HEK293 (cell line): ENCODE measurements at regions not wholly inside any gene's neighbourhood (a gene's known extent, or its start where the extent isn't known, plus 50 kb on each side); places are given as distances from the start of the nearest gene placed in this dataset.

Experiments used
- CTCF ChIA-PET: fragments of 350-600 bp; formaldehyde crosslinking; extraction: SDS; loops from one replicate; lab custom pipeline; 2021; ENCODE audit warnings: antibody characterized with exemption; lab: Yijun Ruan, JAX
- POLR2A ChIA-PET: fragments of 300-600 bp; formaldehyde crosslinking; extraction: SDS; loops from one replicate; lab custom pipeline; 2020; ENCODE audit warnings: antibody characterized with exemption, inconsistent platforms; lab: Yijun Ruan, JAX
- H3K27ac ChIP-seq: fragments of 200-500 bp; sonication (Bioruptor generic); 2 replicates; pipeline ENCODE4 v1.5.1; 2014; ENCODE audit warnings: low read depth, low read length, control low read depth, inconsistent platforms; ENCODE audit errors: extremely low read depth
- H3K36me3 ChIP-seq, 2 experiments: fragments of 200-500 bp in 1 of 2; sonication (Bioruptor generic) in 1 of 2; 1 replicate in 1 of 2; 2 replicates in 1 of 2; pipeline ENCODE4 v1.5.1; 2014 to 2017; ENCODE audit warnings: inconsistent platforms in 2 of 2, low read length in 2 of 2; ENCODE audit not compliant: control insufficient read depth in 2 of 2, insufficient read depth in 1 of 2
- H3K4me1 ChIP-seq: fragments of 200-500 bp; sonication (Bioruptor generic); 2 replicates; pipeline ENCODE4 v1.5.1; 2014; ENCODE audit warnings: mild to moderate bottlenecking, low read length, inconsistent platforms; ENCODE audit not compliant: control insufficient read depth, insufficient read depth
- H3K4me3 ChIP-seq: 2 replicates; pipeline ENCODE4 v1.5.1; 2011; ENCODE audit warnings: low read depth, mild to moderate bottlenecking, control low read depth, low read length, moderate library complexity
- H3K9me3 ChIP-seq: fragments of 200-500 bp; sonication (Bioruptor generic); 2 replicates; pipeline ENCODE4 v1.5.1; 2014; ENCODE audit warnings: low read depth, low read length, inconsistent platforms; ENCODE audit not compliant: control insufficient read depth, insufficient read depth
- HOXD13 ChIP-seq: sonication (generic); formaldehyde crosslinking; IDR thresholded peaks from 2 replicates; pipeline ENCODE4 v1.8.0; 2022; ENCODE audit warnings: missing genetic modification reagents, borderline replicate concordance
- KLF10 ChIP-seq: fragments of 450-650 bp; IDR thresholded peaks from 2 replicates; pipeline ENCODE4 v1.5.1; 2018; ENCODE audit warnings: missing biosample characterization, mild to moderate bottlenecking, missing genetic modification characterization
- PRDM1 ChIP-seq: fragments of 450-650 bp; formaldehyde crosslinking; IDR thresholded peaks from 2 replicates; pipeline ENCODE4; 2016; ENCODE audit warnings: missing biosample characterization, missing genetic modification characterization
- SCRT1 ChIP-seq: fragments of 450-650 bp; formaldehyde crosslinking; IDR thresholded peaks from 2 replicates; pipeline ENCODE4 v1.5.1; 2016; ENCODE audit warnings: missing biosample characterization, missing genetic modification characterization, borderline replicate concordance
- ZFP69B ChIP-seq: fragments of 450-650 bp; formaldehyde crosslinking; IDR thresholded peaks from 2 replicates; pipeline ENCODE4 v1.5.1; 2016; ENCODE audit warnings: missing biosample characterization, missing genetic modification characterization
- ZNF16 ChIP-seq: fragments of 450-650 bp; formaldehyde crosslinking; IDR thresholded peaks from 2 replicates; pipeline ENCODE4 v1.5.1; 2016; ENCODE audit warnings: low read depth, missing biosample characterization, missing genetic modification characterization
- ZNF175 ChIP-seq: fragments of 450-650 bp; formaldehyde crosslinking; IDR thresholded peaks from 2 replicates; pipeline ENCODE4 v1.5.1; 2016; ENCODE audit warnings: missing biosample characterization, missing genetic modification characterization
- ZNF23 ChIP-seq: fragments of 450-650 bp; formaldehyde crosslinking; IDR thresholded peaks from 2 replicates; pipeline ENCODE4 v1.5.1; 2016; ENCODE audit warnings: missing biosample characterization, missing genetic modification characterization, borderline replicate concordance
- ZNF335 ChIP-seq: fragments of 450-650 bp; formaldehyde crosslinking; conservative IDR thresholded peaks from 2 replicates; pipeline ENCODE4 v1.5.1; 2016; ENCODE audit warnings: missing biosample characterization, missing genetic modification characterization
- ZNF426 ChIP-seq: fragments of 450-650 bp; formaldehyde crosslinking; IDR thresholded peaks from 2 replicates; pipeline ENCODE4 v1.5.1; 2017; ENCODE audit warnings: missing biosample characterization, missing genetic modification characterization, mild to moderate bottlenecking, inconsistent platforms, moderate library complexity
- ZNF48 ChIP-seq: fragments of 450-650 bp; formaldehyde crosslinking; IDR thresholded peaks from 2 replicates; pipeline ENCODE4 v1.5.1; 2016; ENCODE audit warnings: missing biosample characterization, missing genetic modification characterization
- ZNF501 ChIP-seq: fragments of 450-650 bp; formaldehyde crosslinking; IDR thresholded peaks from 2 replicates; pipeline ENCODE4 v1.5.1; 2016; ENCODE audit warnings: missing biosample characterization, missing genetic modification characterization
- ZNF530 ChIP-seq: fragments of 450-650 bp; formaldehyde crosslinking; IDR thresholded peaks from 2 replicates; pipeline ENCODE4 v1.5.1; 2016; ENCODE audit warnings: low read depth, missing biosample characterization, missing genetic modification characterization
- ZNF654 ChIP-seq: fragments of 450-650 bp; formaldehyde crosslinking; IDR thresholded peaks from 2 replicates; pipeline ENCODE4 v1.5.1; 2016; ENCODE audit warnings: low read depth, missing biosample characterization, missing genetic modification characterization
- TF ChIP-seq, protein P1 (sequence below): fragments of 450-650 bp; formaldehyde crosslinking; IDR thresholded peaks from 2 replicates; pipeline ENCODE4 v1.5.1; 2016; ENCODE audit warnings: missing biosample characterization, missing genetic modification characterization
- TF ChIP-seq, protein P2 (sequence below): fragments of 450-650 bp; formaldehyde crosslinking; conservative IDR thresholded peaks from 2 replicates; pipeline ENCODE4 v1.5.1; 2016; ENCODE audit warnings: low read depth, missing biosample characterization, missing genetic modification characterization
- TF ChIP-seq, protein P3 (sequence below): fragments of 450-650 bp; formaldehyde crosslinking; IDR thresholded peaks from 2 replicates; pipeline ENCODE4 v1.5.1; 2016; ENCODE audit warnings: missing biosample characterization, missing genetic modification characterization
- TF ChIP-seq, protein P4 (sequence below): fragments of 450-650 bp; formaldehyde crosslinking; IDR thresholded peaks from 2 replicates; pipeline ENCODE4 v1.5.1; 2016; ENCODE audit warnings: missing biosample characterization, missing genetic modification characterization, borderline replicate concordance
- TF ChIP-seq, protein P5 (sequence below): fragments of 450-650 bp; IDR thresholded peaks from 2 replicates; pipeline ENCODE4 v1.5.1; 2018; ENCODE audit warnings: missing biosample characterization, mild to moderate bottlenecking, missing genetic modification characterization

DNA sequence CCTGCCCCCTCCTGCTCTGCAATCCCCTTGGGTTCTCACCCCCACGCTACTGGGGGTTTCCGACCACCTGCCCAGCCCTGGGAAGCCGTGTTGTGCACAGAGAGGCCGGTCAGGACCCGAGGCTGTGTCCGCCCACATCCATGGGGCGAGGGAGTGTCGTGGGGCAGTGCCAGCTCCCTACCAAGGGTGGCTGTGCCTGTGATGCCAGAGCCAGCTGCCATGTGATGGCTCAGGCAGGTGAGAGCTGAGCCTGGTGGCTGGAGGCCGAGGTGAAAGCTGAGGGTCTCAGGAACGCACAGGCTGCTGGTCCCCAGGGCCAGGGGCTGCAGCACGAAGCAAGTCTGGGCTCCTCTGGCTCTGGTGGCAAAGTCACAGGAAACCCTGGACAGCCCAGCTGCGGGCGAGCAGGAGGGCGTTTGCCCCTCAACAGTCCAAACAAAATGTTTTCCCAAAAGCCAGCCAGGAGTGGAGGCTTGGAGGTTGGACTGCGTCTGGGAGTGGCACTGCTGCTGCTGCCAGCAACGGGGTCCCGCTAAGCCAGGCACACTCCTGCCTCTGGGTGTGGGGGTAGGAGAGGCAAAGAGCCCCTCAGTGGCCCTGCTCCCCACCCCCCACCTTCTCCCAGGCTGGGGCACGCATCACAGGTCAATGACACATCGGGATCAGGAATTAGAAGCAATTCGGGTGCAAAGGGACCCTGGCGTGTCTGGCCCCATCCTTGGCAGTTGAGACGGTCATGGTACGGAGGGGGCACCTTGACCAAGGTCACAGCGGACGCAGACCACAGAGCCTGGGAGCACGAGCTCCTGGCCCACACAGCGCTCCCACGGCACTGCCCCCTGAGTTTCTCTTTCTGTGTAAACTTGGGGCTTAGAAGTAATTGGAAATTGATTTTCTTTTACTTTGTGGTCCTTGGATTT lies 72.4 kb upstream of the GPC1 start:
- no peak overlapping the region for H3K4me3 ChIP-seq
- no peak overlapping the region for H3K27ac ChIP-seq
- TF ChIP-seq PRDM1 (tag by site-specific recombination) (no peak), ZNF335 (no peak), SCRT1 (no peak), ZNF48 (tag by site-specific recombination) (no peak), ZNF654 (tag by site-specific recombination) (no peak), ZNF501 (no peak), ZNF23 (tag by site-specific recombination) (no peak)

DNA sequence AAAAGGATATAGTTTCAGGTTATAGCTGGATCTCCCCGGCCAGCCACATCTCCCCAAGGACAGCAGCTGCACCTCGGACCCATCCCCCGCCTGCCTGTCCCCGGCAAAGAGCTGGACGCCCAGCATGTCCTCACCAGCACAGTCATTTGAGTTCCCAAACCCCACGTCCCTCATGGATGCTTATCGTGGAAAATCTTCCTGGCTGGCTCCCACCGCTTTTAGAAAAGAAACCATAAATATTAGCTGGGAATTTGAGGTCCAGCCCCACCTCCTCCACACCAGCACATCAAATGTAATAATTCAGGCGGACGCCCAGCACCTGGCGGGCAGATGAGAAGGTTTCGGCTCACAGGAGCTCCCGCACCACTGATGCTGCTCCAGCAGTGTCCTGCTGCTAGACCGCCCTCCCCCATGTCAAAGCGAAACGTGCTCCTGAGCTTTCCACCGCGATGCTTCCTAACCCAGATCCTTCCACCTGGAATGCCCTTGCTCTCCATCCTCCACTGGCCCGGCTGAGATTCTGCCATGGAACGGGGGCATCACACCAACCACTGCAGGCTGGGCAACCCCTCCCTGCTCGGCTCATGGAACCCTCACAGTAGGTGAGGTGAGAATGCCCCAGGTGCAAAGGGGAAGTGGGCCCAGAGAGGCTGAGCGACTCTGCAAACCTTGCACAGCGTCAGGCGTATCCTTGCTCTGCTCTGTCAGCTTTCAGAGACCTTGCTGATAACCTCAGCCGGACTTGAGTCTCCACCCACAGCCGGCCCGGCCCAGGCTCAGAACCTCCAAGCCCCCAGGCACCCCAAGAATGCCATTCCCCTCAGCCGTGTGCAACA lies 71.5 kb upstream of the GPC1 start:
- H3K27ac ChIP-seq, result no peak overlapping the region
- no peak overlapping the region for H3K4me3 ChIP-seq
- ChIA-PET CTCF (no interaction called here), POLR2A (no interaction called here)
- no peaks in the 10 kb centered on the region; the same call in 1 of the 2 replicates for H3K9me3 ChIP-seq
- no peaks in the 10 kb centered on the region for H3K36me3 ChIP-seq
- no peaks in the 10 kb centered on the region for H3K4me1 ChIP-seq
- TF ChIP-seq, protein P1, sequence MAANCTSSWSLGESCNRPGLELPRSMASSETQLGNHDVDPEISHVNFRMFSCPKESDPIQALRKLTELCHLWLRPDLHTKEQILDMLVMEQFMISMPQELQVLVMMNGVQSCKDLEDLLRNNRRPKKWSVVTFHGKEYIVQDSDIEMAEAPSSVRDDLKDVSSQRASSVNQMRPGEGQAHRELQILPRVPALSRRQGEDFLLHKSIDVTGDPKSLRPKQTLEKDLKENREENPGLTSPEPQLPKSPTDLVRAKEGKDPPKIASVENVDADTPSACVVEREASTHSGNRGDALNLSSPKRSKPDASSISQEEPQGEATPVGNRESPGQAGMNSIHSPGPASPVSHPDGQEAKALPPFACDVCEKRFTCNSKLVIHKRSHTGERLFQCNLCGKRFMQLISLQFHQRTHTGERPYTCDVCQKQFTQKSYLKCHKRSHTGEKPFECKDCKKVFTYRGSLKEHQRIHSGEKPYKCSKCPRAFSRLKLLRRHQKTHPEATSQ (tag by site-specific recombination), result no peak
- TF ChIP-seq, protein P2, sequence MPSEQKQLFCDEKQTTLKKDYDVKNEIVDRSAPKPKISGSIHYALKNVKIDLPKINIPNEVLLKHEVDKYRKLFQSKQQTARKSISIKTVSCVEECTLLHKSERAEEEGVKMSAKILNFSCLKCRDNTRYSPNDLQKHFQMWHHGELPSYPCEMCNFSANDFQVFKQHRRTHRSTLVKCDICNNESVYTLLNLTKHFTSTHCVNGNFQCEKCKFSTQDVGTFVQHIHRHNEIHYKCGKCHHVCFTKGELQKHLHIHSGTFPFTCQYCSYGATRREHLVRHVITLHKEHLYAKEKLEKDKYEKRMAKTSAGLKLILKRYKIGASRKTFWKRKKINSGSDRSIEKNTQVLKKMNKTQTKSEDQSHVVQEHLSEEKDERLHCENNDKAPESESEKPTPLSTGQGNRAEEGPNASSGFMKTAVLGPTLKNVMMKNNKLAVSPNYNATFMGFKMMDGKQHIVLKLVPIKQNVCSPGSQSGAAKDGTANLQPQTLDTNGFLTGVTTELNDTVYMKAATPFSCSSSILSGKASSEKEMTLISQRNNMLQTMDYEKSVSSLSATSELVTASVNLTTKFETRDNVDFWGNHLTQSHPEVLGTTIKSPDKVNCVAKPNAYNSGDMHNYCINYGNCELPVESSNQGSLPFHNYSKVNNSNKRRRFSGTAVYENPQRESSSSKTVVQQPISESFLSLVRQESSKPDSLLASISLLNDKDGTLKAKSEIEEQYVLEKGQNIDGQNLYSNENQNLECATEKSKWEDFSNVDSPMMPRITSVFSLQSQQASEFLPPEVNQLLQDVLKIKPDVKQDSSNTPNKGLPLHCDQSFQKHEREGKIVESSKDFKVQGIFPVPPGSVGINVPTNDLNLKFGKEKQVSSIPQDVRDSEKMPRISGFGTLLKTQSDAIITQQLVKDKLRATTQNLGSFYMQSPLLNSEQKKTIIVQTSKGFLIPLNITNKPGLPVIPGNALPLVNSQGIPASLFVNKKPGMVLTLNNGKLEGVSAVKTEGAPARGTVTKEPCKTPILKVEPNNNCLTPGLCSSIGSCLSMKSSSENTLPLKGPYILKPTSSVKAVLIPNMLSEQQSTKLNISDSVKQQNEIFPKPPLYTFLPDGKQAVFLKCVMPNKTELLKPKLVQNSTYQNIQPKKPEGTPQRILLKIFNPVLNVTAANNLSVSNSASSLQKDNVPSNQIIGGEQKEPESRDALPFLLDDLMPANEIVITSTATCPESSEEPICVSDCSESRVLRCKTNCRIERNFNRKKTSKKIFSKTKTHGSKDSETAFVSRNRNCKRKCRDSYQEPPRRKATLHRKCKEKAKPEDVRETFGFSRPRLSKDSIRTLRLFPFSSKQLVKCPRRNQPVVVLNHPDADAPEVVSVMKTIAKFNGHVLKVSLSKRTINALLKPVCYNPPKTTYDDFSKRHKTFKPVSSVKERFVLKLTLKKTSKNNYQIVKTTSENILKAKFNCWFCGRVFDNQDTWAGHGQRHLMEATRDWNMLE (tag by site-specific recombination), result no peak
- TF ChIP-seq, protein P3, sequence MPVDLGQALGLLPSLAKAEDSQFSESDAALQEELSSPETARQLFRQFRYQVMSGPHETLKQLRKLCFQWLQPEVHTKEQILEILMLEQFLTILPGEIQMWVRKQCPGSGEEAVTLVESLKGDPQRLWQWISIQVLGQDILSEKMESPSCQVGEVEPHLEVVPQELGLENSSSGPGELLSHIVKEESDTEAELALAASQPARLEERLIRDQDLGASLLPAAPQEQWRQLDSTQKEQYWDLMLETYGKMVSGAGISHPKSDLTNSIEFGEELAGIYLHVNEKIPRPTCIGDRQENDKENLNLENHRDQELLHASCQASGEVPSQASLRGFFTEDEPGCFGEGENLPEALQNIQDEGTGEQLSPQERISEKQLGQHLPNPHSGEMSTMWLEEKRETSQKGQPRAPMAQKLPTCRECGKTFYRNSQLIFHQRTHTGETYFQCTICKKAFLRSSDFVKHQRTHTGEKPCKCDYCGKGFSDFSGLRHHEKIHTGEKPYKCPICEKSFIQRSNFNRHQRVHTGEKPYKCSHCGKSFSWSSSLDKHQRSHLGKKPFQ (tag by site-specific recombination), result no peak
- TF ChIP-seq, protein P4, sequence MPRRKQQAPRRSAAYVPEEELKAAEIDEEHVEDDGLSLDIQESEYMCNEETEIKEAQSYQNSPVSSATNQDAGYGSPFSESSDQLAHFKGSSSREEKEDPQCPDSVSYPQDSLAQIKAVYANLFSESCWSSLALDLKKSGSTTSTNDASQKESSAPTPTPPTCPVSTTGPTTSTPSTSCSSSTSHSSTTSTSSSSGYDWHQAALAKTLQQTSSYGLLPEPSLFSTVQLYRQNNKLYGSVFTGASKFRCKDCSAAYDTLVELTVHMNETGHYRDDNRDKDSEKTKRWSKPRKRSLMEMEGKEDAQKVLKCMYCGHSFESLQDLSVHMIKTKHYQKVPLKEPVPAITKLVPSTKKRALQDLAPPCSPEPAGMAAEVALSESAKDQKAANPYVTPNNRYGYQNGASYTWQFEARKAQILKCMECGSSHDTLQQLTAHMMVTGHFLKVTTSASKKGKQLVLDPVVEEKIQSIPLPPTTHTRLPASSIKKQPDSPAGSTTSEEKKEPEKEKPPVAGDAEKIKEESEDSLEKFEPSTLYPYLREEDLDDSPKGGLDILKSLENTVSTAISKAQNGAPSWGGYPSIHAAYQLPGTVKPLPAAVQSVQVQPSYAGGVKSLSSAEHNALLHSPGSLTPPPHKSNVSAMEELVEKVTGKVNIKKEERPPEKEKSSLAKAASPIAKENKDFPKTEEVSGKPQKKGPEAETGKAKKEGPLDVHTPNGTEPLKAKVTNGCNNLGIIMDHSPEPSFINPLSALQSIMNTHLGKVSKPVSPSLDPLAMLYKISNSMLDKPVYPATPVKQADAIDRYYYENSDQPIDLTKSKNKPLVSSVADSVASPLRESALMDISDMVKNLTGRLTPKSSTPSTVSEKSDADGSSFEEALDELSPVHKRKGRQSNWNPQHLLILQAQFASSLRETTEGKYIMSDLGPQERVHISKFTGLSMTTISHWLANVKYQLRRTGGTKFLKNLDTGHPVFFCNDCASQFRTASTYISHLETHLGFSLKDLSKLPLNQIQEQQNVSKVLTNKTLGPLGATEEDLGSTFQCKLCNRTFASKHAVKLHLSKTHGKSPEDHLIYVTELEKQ, result no peak
- TF ChIP-seq, protein P5, sequence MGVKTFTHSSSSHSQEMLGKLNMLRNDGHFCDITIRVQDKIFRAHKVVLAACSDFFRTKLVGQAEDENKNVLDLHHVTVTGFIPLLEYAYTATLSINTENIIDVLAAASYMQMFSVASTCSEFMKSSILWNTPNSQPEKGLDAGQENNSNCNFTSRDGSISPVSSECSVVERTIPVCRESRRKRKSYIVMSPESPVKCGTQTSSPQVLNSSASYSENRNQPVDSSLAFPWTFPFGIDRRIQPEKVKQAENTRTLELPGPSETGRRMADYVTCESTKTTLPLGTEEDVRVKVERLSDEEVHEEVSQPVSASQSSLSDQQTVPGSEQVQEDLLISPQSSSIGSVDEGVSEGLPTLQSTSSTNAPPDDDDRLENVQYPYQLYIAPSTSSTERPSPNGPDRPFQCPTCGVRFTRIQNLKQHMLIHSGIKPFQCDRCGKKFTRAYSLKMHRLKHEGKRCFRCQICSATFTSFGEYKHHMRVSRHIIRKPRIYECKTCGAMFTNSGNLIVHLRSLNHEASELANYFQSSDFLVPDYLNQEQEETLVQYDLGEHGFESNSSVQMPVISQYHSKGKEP (tag by site-specific recombination), result no peak
- no peak for TF ChIP-seq ZNF16
- TF ChIP-seq ZNF175 (tag by site-specific recombination), result no peak
- TF ChIP-seq ZNF426, result no peak
- no peak for TF ChIP-seq ZFP69B (tag by site-specific recombination)
- TF ChIP-seq KLF10 (tag by site-specific recombination), result no peak
- no peak for TF ChIP-seq HOXD13 (CRISPR knock-in tag)
- no peak for TF ChIP-seq ZNF530 (tag by site-specific recombination)
- no peak for TF ChIP-seq ZNF48 (tag by site-specific recombination)

More for the DNA sequence above, 72.4 kb upstream of the GPC1 start:
- ChIA-PET CTCF (interaction anchor here (0.6 kb wide), 1 partner anchor 15 kb away, joined by 3 read pairs; no protein-coding TSS in a partner anchor), POLR2A (no interaction called here)
- H3K36me3 ChIP-seq, result no peaks in the 10 kb centered on the region
- H3K9me3 ChIP-seq, result no peaks in the 10 kb centered on the region; the same call in 1 of the 2 replicates
- no peaks in the 10 kb centered on the region for H3K4me1 ChIP-seq
